ENCODE measurements at regions not wholly inside any gene's neighbourhood (a gene's known extent, or its start where the extent isn't known, plus 50 kb on each side); places are given as distances from the start of the nearest gene placed in this dataset.

DNA sequence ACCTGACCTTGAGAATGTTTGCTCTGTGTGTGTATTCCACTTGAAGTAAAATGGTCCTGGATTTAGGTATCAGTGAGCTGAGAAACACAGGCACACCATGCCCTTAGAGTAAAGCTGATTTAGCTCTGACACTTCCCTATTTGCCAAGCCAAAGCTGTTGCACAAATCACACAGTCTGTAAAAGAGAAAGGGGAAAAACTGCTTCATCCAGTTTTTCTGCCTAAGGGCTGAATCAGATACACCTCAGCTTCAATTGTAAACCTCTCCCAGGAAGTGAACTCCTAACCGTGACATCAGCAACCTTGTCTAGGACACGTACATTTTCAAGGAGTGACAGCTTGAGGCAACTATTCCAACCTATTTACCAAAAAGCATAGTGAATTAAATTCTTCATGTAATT, 150.4 kb downstream of the NR4A2 start:
- Mint-ChIP-seq H3K9me3 (ENCODE audit: insufficient read depth) (no peaks in the 10 kb centered on the region), H3K27ac (no peak overlapping the region), H3K4me3 (no peak overlapping the region), H3K27me3 (peaks cover 10% of the 10 kb centered on the region), H3K4me1 (no peaks in the 10 kb centered on the region)
- intact Hi-C loops (cut with micrococcal nuclease) = no loop called here
- DNase-seq (no peak), ATAC-seq (ENCODE audit: low read depth) (no peak)
- Histone ChIP-seq H3K4me1 (ENCODE audit: control insufficient read depth in 2 of 2, insufficient read depth in 2 of 2, low read length in 2 of 2) (no peaks in the 10 kb centered on the region), H3K9me3 (ENCODE audit: control extremely low read depth in 1 of 3, control insufficient read depth in 2 of 3, insufficient read depth in 1 of 3, low read length in 2 of 3) (no peaks in the 10 kb centered on the region), H3K27me3 (replicated peaks in 1 of 4; ENCODE audit: control extremely low read depth in 1 of 4, control insufficient read depth in 3 of 4, insufficient read depth in 4 of 4, low read length in 3 of 4) (no peaks in the 10 kb centered on the region), H3K4me2 (replicated peaks; ENCODE audit: low read depth, low read length, poor library complexity, severe bottlenecking) (no peak overlapping the region), H3K27ac (ENCODE audit: low read length in 2 of 2) (no peak overlapping the region), H3K79me2 (ENCODE audit: control insufficient read depth, insufficient read depth, low read length) (no peaks in the 10 kb centered on the region), H3K9ac (ENCODE audit: low read length) (no peak overlapping the region), H3K36me3 (replicated peaks in 1 of 2; ENCODE audit: control extremely low read depth in 1 of 2, control insufficient read depth in 1 of 2, extremely low read depth in 1 of 2, insufficient read depth in 2 of 2, low read length in 1 of 2) (no peaks in the 10 kb centered on the region), H2AFZ (ENCODE audit: insufficient read depth, low read depth, low read length, poor library complexity, severe bottlenecking) (no peak overlapping the region), H3K4me3 (ENCODE audit: control extremely low read depth in 1 of 5, extremely low read depth in 1 of 5, insufficient read depth in 1 of 5, low read depth in 2 of 5, low read length in 4 of 5) (no peak overlapping the region), H4K20me1 (ENCODE audit: control insufficient read depth, insufficient read depth, low read length, poor library complexity, severe bottlenecking) (no peaks in the 10 kb centered on the region)
- TF ChIP-seq, protein P1, sequence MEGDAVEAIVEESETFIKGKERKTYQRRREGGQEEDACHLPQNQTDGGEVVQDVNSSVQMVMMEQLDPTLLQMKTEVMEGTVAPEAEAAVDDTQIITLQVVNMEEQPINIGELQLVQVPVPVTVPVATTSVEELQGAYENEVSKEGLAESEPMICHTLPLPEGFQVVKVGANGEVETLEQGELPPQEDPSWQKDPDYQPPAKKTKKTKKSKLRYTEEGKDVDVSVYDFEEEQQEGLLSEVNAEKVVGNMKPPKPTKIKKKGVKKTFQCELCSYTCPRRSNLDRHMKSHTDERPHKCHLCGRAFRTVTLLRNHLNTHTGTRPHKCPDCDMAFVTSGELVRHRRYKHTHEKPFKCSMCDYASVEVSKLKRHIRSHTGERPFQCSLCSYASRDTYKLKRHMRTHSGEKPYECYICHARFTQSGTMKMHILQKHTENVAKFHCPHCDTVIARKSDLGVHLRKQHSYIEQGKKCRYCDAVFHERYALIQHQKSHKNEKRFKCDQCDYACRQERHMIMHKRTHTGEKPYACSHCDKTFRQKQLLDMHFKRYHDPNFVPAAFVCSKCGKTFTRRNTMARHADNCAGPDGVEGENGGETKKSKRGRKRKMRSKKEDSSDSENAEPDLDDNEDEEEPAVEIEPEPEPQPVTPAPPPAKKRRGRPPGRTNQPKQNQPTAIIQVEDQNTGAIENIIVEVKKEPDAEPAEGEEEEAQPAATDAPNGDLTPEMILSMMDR (IDR thresholded peaks at IDR 0.05) = no peak
- no peak for TF ChIP-seq EZH2 (IDR thresholded peaks at IDR 0.05; ENCODE audit: borderline replicate concordance, insufficient read depth, low read depth, low read length, poor library complexity, severe bottlenecking)
- ChIA-PET POLR2A (no interaction called here), CTCF (no interaction called here)
- no CpG with 5 or more reads among the region's 2 CpGs for WGBS (ENCODE audit: insufficient coverage)

DNA sequence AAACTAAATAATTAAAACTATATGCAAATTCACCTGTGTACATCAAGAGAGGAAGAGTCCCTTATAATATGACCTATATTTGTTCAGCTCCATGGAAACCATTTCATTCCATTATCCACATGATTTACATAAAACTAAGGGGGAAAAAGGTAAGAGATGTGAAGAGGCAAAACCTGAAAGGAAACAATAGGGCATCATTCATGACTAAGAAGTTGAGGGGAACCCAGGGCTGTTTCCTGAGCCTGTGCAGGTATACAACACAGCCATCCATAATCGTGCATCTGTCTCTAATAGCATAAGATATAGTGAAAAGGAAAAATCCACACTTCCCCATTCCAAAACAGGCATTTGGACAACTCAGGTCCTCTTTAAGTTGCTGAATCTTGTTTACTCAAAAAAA, 151.3 kb downstream of the NR4A2 start:
- H3K79me2 ChIP-seq (ENCODE audit: control insufficient read depth, insufficient read depth, low read length) = no peaks in the 10 kb centered on the region
- Mint-ChIP-seq H3K27ac (no peak overlapping the region), H3K4me3 (no peak overlapping the region), H3K9me3 (ENCODE audit: insufficient read depth) (no peaks in the 10 kb centered on the region), H3K27me3 (peaks cover 10% of the 10 kb centered on the region), H3K4me1 (no peaks in the 10 kb centered on the region)
- H3K4me2 ChIP-seq (replicated peaks; ENCODE audit: low read depth, low read length, poor library complexity, severe bottlenecking) = no peak overlapping the region
- H3K36me3 ChIP-seq (replicated peaks in 1 of 2; ENCODE audit: control extremely low read depth in 1 of 2, control insufficient read depth in 1 of 2, extremely low read depth in 1 of 2, insufficient read depth in 2 of 2, low read length in 1 of 2) = no peaks in the 10 kb centered on the region
- TF ChIP-seq, protein P1 (IDR thresholded peaks at IDR 0.05) = no peak
- no peak for TF ChIP-seq EZH2 (IDR thresholded peaks at IDR 0.05; ENCODE audit: borderline replicate concordance, insufficient read depth, low read depth, low read length, poor library complexity, severe bottlenecking)
- WGBS (ENCODE audit: insufficient coverage) = no CpG with 5 or more reads among the region's 1 CpG
- no peak overlapping the region for H3K4me3 ChIP-seq (ENCODE audit: control extremely low read depth in 1 of 5, extremely low read depth in 1 of 5, insufficient read depth in 1 of 5, low read depth in 2 of 5, low read length in 4 of 5)
- H3K27me3 ChIP-seq (replicated peaks in 1 of 4; ENCODE audit: control extremely low read depth in 1 of 4, control insufficient read depth in 3 of 4, insufficient read depth in 4 of 4, low read length in 3 of 4) = no peaks in the 10 kb centered on the region
- no peak overlapping the region for H3K27ac ChIP-seq (ENCODE audit: low read length in 2 of 2)
- no peak for DNase-seq
- POLR2A ChIA-PET = no interaction called here
- intact Hi-C loops (cut with micrococcal nuclease) = no loop called here
- H3K9ac ChIP-seq (ENCODE audit: low read length) = no peak overlapping the region
- H3K9me3 ChIP-seq (ENCODE audit: control extremely low read depth in 1 of 3, control insufficient read depth in 2 of 3, insufficient read depth in 1 of 3, low read length in 2 of 3) = no peaks in the 10 kb centered on the region
- CTCF ChIA-PET = no interaction called here
- H2AFZ ChIP-seq (ENCODE audit: insufficient read depth, low read depth, low read length, poor library complexity, severe bottlenecking) = no peak overlapping the region
- no peak for ATAC-seq (ENCODE audit: low read depth)
- H4K20me1 ChIP-seq (ENCODE audit: control insufficient read depth, insufficient read depth, low read length, poor library complexity, severe bottlenecking) = no peaks in the 10 kb centered on the region
- H3K4me1 ChIP-seq (ENCODE audit: control insufficient read depth in 2 of 2, insufficient read depth in 2 of 2, low read length in 2 of 2) = no peaks in the 10 kb centered on the region

Data from B cell (primary cell).